ENCODE measurements at regions not wholly inside any gene's neighbourhood (a gene's known extent, or its start where the extent isn't known, plus 50 kb on each side); places are given as distances from the start of the nearest gene placed in this dataset.

DNA sequence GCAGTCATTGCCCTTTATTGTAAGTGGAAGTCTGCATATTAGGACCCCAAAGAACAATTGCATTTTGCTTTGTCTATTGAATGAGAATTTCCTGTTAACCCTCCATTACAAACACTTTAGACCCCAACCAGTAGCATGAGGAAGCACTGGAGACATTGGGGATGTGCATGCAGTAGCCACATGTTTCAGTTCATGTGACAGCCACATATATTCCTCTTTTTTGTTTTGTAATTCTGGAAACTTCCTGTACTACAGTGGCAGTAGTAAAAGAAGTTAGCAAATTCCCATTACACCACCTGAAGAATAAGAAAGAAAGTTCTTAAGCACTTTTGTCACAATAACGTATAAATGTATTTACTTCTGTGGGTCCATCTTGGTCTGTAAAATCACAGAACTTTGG is 281.1 kb upstream of the SLC14A2 start:
- no peak for FAIRE-seq
- H3K4me1 ChIP-seq (ENCODE audit: insufficient read depth, low read length): no peaks in the 10 kb centered on the region

GRCh38 chr18:45335282-45336043 is 279.8 kb upstream of the SLC14A2 start:
- POLR2A ChIA-PET: no interaction called here
- H3K4me1 ChIP-seq (ENCODE audit: insufficient read depth, low read length): no peaks in the 10 kb centered on the region
- H3K4me3 ChIP-seq (replicated peaks in 1 of 3; ENCODE audit: insufficient read depth in 1 of 3, low read depth in 2 of 3, low read length in 3 of 3): no peak overlapping the region
- H3K9ac ChIP-seq (ENCODE audit: insufficient read depth, low read depth, low read length): no peak overlapping the region
- H3K27ac ChIP-seq (ENCODE audit: extremely low read length, insufficient read depth, low read length): no peak overlapping the region
- DNase-seq (ENCODE audit: low spot score) (no peak), FAIRE-seq (no peak), ATAC-seq (no peak)
- 0% methylated on average over 4 of the region's 4 CpGs for WGBS (ENCODE audit: low lambda C conversion rate)
- H4K20me1 ChIP-seq (ENCODE audit: insufficient read depth, low read length): no peaks in the 10 kb centered on the region
- H3K36me3 ChIP-seq (replicated peaks in 1 of 2; ENCODE audit: control insufficient read depth in 1 of 2, insufficient read depth in 2 of 2, low read length in 2 of 2): no peaks in the 10 kb centered on the region
- BruUV-seq (replicated peaks): no TSS peak
- intact Hi-C loops (cut with micrococcal nuclease; ENCODE audit: unreplicated experiment) (no loop called here), in situ Hi-C loops (cut with HindIII; ENCODE audit: extremely low pct_ligation_motif_present, low pct_unique_long_range_greater_than_20kb) (no loop called here)
- no peaks in the 10 kb centered on the region for H3K27me3 ChIP-seq (ENCODE audit: control insufficient read depth in 1 of 2, insufficient read depth in 2 of 2, low read length in 2 of 2)
- no peak overlapping the region for H3K4me2 ChIP-seq (ENCODE audit: low read depth, low read length)
- H3K79me2 ChIP-seq (ENCODE audit: insufficient read depth, low read length): no peaks in the 10 kb centered on the region
- H2AFZ ChIP-seq (ENCODE audit: low read length): no peak overlapping the region
- TF ChIP-seq RBM22 (optimal IDR thresholded peaks at IDR 0.05; ENCODE audit: low read length) (no peak), ZNF543 (CRISPR knock-in tag; IDR thresholded peaks at IDR 0.05) (no peak), ZNF704 (CRISPR knock-in tag; IDR thresholded peaks at IDR 0.05; ENCODE audit: borderline replicate concordance) (no peak), NFATC3 (CRISPR knock-in tag; IDR thresholded peaks at IDR 0.05) (no peak), ZNF33B (CRISPR knock-in tag; IDR thresholded peaks at IDR 0.05) (no peak), ZNF260 (CRISPR knock-in tag; IDR thresholded peaks at IDR 0.05; ENCODE audit: borderline replicate concordance, low read depth) (no peak), ZNF136 (CRISPR knock-in tag; IDR thresholded peaks at IDR 0.05; ENCODE audit: low read depth) (no peak)
- TF ChIP-seq, protein P1, sequence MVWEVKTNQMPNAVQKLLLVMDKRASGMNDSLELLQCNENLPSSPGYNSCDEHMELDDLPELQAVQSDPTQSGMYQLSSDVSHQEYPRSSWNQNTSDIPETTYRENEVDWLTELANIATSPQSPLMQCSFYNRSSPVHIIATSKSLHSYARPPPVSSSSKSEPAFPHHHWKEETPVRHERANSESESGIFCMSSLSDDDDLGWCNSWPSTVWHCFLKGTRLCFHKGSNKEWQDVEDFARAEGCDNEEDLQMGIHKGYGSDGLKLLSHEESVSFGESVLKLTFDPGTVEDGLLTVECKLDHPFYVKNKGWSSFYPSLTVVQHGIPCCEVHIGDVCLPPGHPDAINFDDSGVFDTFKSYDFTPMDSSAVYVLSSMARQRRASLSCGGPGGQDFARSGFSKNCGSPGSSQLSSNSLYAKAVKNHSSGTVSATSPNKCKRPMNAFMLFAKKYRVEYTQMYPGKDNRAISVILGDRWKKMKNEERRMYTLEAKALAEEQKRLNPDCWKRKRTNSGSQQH (CRISPR knock-in tag; IDR thresholded peaks at IDR 0.05; ENCODE audit: low read depth): no peak
- H3K9me3 ChIP-seq (ENCODE audit: low read length): no peaks in the 10 kb centered on the region
- CTCF ChIA-PET (ENCODE audit: low intra/inter-chr PET ratio, low total read pairs): no interaction called here

More for the DNA sequence above, 281.1 kb upstream of the SLC14A2 start:
- no peaks in the 10 kb centered on the region for H3K9me3 ChIP-seq (ENCODE audit: low read length)
- H3K4me3 ChIP-seq (replicated peaks in 1 of 3; ENCODE audit: insufficient read depth in 1 of 3, low read depth in 2 of 3, low read length in 3 of 3): no peak overlapping the region
- no peak for TF ChIP-seq ZNF510 (CRISPR knock-in tag; IDR thresholded peaks at IDR 0.05; ENCODE audit: low read depth)
- no peak for TF ChIP-seq AGO2 (optimal IDR thresholded peaks at IDR 0.05; ENCODE audit: low read depth, low read length)
- TF ChIP-seq SMYD3 (CRISPR knock-in tag; IDR thresholded peaks at IDR 0.05): no peak
- ChIA-PET POLR2A (no interaction called here), CTCF (ENCODE audit: low intra/inter-chr PET ratio, low total read pairs) (no interaction called here)
- DNase-seq (ENCODE audit: low spot score) (no peak), ATAC-seq (no peak)
- intact Hi-C loops (cut with micrococcal nuclease; ENCODE audit: unreplicated experiment) (no loop called here), in situ Hi-C loops (cut with HindIII; ENCODE audit: extremely low pct_ligation_motif_present, low pct_unique_long_range_greater_than_20kb) (no loop called here)
- WGBS (ENCODE audit: low lambda C conversion rate): 3% methylated on average over 1 of the region's 1 CpG
- no peaks in the 10 kb centered on the region for H3K36me3 ChIP-seq (replicated peaks in 1 of 2; ENCODE audit: control insufficient read depth in 1 of 2, insufficient read depth in 2 of 2, low read length in 2 of 2)
- H3K27ac ChIP-seq (ENCODE audit: extremely low read length, insufficient read depth, low read length): no peak overlapping the region
- H4K20me1 ChIP-seq (ENCODE audit: insufficient read depth, low read length): no peaks in the 10 kb centered on the region
- no peaks in the 10 kb centered on the region for H3K79me2 ChIP-seq (ENCODE audit: insufficient read depth, low read length)
- H3K27me3 ChIP-seq (ENCODE audit: control insufficient read depth in 1 of 2, insufficient read depth in 2 of 2, low read length in 2 of 2): no peaks in the 10 kb centered on the region
- no peak overlapping the region for H2AFZ ChIP-seq (ENCODE audit: low read length)
- no peak overlapping the region for H3K9ac ChIP-seq (ENCODE audit: insufficient read depth, low read depth, low read length)
- no TSS peak for BruUV-seq (replicated peaks)
- H3K4me2 ChIP-seq (ENCODE audit: low read depth, low read length): no peak overlapping the region
